Ureter (tissue), 1 donor: ENCODE measurements at regions not wholly inside any gene's neighbourhood (a gene's known extent, or its start where the extent isn't known, plus 50 kb on each side); places are given as distances from the start of the nearest gene placed in this dataset.
"Not testable (repeated sequence)": the region's sequence is repeated elsewhere in the genome, so short reads cannot be mapped to it uniquely, and the experiment has no call there.

Experiments used
- DNase-seq: peaks from one replicate; pipeline ENCODE4 v3.0.0-alpha.2; 2020; ENCODE audit warnings: low spot score
- donor health status: DM: yes; HTN: yes; CAD: no.

DNA sequence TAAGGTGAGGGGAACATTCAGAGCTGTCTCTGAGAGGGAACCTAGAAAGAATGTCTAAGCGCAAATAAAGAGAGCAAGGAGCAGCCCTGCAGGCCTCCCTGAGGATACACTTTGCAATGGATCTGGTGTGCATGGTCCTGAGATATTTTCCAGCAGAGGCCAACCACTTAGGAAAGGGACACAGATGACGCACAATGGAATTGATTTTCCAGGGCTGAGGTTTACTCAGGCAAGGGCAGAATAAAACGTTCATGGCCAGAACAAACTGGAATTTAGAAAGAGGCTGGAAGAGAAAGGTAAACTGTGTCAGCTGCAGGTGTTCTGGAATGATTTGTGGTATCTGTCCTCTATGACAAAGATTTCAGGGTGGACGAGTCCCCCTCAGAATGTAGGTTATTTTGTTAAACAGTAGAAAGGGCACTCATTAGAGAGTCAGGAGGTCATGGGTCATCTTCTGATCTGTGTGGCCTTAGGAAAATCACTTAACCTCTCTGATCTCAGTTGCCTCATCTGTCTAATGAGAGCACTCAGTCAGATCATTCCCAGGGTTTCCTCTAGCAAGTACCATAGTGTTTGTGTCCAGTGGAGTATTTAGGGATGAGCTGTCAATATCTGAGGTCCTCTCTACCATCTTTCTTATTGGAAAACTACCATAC is 61.8 kb upstream of the PGBD5 start:
- DNase-seq = no peak

DNA sequence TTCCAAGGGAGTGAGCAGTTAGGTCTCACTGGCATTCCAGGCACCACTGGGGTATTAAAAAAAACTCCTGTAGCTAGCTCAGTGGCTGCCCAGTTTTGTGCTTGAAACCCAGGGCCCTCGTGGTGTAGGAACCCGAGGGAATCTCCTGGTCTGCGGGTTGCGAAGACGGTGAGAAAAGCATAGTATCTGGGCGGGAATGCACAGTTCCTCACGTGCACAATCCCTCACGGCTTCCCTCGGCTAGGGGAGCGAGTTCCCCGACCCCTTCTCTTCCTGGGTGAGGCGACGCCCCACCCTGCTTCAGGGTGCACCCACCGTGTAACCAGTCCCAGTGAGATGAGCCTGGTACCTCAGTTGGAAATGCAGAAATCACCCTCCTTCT is 50.5 kb upstream of the PGBD5 start:
- DNase-seq = no peak

DNA sequence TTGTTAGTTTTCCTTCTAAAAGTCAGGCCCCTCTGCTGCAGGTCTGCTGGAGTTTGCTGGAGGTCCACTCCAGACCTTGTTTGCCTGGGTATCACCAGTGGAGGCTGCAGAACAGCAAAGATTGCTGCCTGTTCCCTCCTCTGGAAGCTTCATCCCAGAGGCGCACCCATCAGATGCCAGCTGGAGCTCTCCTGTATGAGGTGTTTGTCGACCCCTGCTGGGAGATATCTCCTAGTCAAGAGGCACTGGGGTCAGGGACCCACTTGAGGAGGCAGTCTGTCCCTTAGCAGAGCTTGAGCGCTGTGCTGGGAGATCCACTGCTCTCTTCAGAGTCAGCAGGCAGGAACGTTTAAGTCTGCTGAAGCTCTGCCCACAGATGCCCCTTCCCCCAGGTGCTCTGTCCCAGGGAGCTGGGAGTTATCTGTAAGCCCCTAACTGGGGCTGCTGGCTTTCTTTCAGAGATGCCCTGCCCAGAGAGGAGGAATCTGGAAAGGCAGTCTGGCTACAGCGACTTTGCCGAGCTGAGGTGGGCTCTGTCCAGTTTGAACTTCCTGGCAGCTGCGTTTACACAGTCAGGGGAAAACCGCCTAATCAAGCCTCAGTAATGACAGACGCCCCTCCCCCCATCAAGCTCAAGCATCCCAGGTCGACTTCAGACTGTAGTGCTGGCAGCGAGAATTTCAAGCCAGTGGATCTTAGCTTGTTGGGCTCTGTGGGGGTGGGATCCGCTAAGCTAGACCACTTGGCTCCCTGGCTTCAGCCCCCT is 49.9 kb upstream of the PGBD5 start:
- not testable (repeated sequence) for DNase-seq
